Globus pallidus (tissue), 1 donor: ENCODE measurements at regions not wholly inside any gene's neighbourhood (a gene's known extent, or its start where the extent isn't known, plus 50 kb on each side); places are given as distances from the start of the nearest gene placed in this dataset.
"Not testable (repeated sequence)": the region's sequence is repeated elsewhere in the genome, so short reads cannot be mapped to it uniquely, and the experiment has no call there.

ENCODE experiments used
- DNase-seq: peaks from one replicate; pipeline ENCODE4 v3.0.0-alpha.2; 2015; ENCODE audit warnings: low spot score

DNA sequence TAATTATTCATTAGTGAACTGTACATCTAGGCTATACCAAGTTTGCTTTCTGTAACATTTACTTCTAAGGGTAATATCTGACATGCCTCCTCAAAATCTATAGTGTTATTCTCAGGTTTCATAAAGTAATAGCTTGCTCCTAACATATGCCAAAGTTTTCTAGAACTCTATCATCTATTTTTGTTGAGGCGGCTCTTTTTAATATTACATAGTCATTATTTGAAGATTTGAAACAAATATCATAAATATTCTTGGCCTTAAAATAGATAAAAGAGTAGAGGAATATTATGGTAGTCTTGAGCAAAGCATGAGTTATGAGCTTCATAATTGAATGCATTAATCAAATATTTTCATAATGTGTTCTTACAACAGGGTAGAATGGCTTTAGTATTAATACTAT is 327.2 kb upstream of the KCND2 start:
- DNase-seq = no peak

DNA sequence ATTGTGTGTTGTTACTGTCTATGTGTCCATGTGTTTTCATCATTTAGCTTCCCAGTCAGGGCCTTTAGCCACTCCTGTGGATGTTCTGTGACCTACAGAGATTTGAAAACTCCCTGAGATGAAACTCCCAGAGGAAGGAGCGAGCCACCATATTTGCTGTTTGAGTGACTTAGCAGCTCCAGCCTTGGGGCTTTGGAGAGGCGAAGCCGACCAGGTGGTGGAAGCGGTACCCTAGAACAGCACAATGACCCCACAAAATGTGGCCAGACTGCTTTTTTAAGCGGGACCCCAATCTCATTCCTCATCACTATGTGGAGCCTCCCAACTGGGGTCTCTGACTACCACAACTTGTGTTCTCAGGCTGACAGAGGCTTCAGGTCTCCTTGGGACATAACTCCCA is 323.9 kb upstream of the KCND2 start:
- no peak for DNase-seq

- DNase-seq = not testable (repeated sequence)
Measured at GRCh38 chr7:119950390-119951041, 322.5 kb upstream of the KCND2 start.

DNA sequence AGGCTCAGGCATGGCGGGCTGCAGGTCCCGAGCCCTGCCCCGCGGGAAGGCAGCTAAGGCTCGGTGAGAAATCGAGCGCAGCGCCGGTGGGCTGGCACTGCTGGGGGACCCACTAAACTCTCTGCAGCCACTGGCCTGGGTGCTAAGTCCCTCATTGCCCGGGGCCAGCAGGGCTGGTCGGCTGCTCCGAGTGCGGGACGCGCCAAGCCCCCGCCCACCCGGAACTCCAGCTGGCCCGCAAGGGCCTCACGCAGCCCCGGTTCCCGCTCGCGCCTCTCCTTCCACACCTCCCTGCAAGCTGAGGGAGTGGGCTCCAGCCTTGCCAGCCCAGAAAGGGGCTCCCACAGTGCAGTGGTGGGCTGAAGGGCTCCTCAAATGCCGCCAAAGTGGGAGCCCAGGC is 321.4 kb upstream of the KCND2 start:
- not testable (repeated sequence) for DNase-seq

GRCh38 chr7:119957335-119957734 is 315.6 kb upstream of the KCND2 start:
- no peak for DNase-seq

DNA sequence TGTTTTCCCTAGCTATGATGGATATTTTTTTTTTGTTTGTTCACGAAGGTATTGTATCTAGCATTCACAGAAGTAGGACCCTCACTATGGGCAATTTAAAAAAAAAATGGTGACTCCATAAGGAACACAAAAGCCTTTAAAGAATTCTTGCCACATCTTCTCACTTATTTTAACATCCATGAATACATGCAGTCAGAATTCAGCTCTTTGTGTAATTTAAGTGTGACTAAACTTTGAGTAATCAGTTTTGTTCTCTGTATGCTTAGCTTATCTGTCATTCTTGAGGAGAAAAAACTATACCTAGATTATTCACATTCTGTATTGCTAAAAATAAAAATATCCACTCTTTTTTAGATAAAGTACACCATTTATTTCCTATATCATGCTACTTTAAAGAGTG is 313.2 kb upstream of the KCND2 start:
- no peak for DNase-seq

DNA sequence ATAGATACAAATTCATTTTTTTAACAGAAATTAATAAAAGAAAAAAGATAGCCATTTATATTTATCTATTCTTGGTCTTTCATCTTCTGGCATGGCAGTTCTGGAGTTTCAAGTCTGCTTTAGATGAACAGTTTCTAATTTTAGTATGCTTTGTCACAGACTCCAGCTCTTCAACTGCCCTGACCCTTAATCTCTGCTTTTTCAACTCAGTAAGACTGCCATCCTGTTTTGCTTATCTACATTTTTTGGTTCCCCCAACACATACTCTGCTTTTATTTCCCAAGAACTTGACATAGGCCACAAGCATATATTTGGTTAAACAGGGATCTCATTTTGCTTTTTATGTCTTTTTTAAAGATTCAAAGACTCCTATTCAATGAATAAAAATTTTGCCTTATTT is 309.3 kb upstream of the KCND2 start:
- DNase-seq = no peak

DNA sequence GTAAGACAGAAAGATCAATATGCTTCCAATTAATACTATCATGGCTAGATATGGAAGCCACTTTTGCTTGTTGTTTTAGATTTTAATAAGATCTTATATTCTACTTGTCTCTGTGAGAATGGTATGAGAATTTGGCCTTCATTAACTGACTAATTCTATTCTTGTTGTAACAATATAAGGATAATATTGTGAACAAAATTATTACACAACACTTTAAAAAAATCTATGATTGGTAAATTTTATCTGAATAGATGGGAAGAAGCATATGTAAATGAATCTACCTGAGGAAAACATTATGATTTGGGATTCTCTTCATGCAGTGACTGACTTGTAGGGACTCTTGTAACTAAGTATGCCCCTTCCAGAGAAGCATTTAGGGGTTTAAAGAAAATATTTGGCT is 308.9 kb upstream of the KCND2 start:
- no peak for DNase-seq

DNA sequence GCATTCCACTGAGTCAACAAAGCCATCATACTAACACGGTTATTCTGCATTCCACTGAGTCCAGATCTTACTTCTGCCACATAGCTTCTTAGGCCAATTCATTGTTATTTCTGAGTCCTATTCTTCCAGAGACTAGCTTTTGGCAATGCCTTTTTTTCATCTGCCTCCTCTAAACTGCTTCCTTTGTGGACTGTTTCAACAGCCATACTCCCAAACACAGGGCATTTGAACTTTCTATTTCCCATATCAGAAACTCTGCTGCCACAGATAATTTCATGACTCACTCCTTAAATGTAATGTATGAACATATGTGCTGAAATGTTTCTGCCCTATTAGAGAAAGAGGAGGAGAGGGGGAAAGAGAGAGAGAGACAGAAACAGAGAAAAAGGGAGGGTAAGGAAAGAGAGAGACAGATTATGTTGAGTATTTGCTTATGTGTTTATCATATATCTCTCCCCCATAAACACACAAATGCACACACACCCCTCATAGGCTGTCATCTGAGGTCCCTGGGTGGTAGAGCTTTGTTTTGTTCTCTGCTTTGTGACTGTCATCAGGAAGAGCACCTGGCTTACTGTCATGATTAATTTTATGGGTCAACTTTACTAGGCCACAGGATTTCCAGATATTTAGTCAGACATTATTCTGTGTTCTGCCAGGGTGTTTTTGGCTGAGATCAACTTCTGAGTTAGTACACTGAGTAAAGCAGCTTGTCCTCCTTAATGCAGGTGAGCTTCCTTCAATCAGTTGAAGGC is 308.0 kb upstream of the KCND2 start:
- DNase-seq = no peak

GRCh38 chr7:119967221-119967620 is 305.8 kb upstream of the KCND2 start:
- DNase-seq = no peak

DNA sequence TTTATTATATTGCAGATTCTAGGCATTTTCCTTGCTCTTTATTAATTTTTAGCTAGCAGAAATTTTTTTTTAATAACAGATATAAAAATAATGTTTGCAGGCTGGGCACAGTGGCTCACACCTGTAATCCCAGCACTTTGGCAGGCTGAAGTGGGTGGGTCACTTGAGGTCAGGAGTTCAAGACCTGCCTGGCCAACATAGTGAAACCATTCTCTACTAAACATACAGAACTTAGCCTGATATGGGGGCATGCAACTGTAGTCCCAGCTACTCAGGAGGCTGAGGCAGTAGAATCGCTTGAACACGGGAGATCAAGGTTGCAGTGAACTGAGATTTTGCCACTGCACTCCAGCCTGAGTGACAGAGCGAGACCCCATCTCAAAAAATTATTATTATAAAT is 304.6 kb upstream of the KCND2 start:
- DNase-seq = not testable (repeated sequence)

DNA sequence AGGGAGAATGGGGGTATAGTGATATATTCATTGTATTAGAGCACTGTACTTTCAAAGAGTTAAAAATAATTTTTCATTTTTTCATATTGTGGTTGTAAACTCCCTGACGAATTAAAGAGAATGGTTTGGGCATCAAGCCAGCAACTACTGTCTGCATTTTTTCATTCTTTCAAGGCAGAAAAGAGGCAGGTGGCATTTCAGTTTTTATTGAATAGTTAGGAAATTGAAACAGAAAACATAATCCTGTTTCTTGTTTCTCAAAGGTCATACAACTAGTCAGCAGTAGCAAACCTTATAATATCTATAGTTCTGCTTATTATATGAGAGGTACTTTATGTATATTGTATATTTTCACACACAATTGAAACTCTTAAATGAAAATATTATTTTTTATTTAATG is 303.9 kb upstream of the KCND2 start:
- no peak for DNase-seq

DNA sequence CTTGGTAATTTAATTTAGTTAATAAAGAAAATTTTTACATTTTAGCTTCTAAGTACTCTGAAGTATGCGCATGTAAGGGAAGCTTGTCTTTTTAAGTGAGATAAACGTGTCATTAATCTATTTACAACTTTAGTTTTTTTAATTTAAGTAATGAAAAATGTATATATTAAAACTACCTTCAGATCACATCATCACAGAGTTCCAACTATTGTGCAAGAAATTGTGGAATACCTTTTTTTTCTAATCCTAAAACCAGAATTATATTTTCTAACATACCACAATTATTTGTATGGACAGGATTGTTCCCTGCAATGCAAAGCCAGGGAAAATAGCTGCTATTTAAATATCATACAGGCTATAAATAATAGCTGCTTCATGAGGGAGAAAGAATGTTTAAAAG is 303.2 kb upstream of the KCND2 start:
- DNase-seq = no peak

GRCh38 chr7:119974972-119975371 is 298.0 kb upstream of the KCND2 start:
- no peak for DNase-seq

DNA sequence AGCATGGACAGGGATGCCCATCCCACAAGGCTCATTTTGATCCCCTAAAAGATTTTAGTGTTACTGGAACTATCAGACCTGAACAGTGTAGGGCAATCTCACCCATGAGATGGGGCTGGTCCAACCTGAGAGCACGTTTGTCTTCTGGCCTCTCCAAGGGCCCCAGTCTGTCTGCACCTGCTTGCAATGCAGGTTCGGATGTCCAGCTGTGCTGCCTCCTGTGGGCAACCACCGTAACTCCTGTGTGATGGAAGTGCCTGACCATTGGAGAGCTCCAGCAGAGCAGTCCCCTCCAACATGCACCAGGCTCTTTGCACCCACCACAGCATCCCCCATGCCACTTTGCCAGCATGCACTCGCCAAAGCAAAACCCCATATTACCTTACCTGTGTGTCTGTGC is 290.1 kb upstream of the KCND2 start:
- DNase-seq = no peak

DNA sequence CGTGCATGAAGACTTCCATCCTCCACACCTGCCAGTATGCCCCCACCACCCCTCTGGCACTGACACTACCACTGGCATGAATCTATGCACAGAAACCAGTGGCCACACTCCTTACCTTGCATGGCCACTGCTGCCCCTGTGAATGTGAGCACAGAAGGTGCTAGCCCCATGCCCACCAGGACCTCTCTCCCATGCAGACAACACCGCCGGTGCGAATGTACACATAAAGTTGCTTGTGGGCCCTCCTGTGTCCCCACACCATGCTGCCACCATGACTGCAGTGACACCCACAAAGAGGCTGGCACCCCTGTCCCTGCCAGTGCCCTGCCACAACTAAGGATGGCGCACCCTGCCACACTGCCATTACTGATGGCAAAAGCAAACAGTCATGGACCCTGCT is 289.5 kb upstream of the KCND2 start:
- DNase-seq = no peak

- no peak for DNase-seq
Measured at GRCh38 chr7:119984247-119984646, 288.7 kb upstream of the KCND2 start.

DNA sequence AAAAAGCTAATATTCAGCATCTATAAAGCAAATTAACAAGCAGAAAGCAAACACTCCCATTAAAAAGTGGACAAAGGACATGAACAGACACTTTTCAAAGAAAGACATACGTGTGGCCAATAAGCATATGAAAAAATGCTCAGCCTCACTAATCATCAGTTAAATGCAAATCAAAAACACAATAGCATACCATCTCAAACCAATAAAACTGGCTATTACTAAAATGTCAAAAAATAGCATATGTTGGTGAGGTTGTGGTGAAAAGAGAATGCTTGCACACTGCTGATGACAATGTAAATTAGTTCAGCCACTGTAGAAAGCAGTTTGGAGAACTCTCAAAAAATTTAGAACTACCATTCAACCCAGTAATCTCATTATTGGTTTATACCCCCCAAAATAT is 284.6 kb upstream of the KCND2 start:
- DNase-seq = no peak

- no peak for DNase-seq
Measured at GRCh38 chr7:119994928-119995327, 278.0 kb upstream of the KCND2 start.

- DNase-seq = no peak
Measured at GRCh38 chr7:119996634-119997033, 276.3 kb upstream of the KCND2 start.

DNA sequence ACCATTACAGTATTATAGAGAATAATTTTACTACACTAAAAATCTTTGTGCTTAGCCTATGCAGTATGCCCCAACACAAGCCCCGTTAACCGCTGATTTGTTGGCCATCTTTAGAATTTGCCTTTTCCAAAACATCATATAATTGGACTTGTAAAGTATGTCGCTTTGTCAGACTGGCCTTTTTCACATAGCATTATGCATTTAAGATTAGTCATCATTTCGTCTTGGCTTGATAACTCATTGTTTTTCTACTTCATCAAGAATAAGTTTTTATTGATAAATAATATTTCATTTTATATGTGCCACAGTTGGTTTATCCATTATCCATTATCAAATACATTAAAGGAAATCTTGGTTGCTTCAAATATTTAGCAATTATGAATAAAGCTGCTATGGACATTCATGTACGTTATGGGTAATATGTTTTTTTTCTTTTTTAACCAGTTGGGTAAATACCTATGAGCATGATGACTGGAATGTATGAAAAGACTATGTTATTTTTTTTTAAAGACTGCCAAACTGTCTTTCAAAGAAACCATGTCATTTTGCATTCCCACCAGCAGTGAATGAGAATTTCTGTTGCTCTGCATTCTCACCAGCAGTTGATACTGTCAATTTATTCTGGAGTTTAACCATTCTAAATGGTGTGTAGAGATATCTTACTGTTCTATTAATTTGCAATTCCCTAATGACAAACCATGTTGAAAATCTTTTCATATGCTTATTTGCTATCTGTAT is 273.1 kb upstream of the KCND2 start:
- DNase-seq = no peak

DNA sequence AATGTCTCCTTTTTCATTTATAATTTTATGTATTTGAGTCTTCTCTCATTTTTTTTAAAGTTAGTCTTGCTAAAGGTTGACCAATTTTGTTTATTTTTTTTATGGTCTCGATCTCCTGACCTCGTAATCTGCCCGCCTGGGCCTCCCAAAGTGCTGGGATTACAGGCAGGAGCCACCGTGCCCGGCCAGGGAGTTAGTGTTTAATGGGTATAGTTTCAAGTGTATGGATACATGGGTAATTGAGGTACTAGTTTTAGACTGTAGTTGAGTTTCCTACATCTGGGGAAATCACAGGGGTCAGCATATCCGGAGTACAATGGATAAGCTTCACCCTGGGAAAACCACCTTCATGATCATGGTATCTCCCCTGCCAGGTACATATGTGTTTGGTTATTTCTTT is 267.3 kb upstream of the KCND2 start:
- no peak for DNase-seq

DNA sequence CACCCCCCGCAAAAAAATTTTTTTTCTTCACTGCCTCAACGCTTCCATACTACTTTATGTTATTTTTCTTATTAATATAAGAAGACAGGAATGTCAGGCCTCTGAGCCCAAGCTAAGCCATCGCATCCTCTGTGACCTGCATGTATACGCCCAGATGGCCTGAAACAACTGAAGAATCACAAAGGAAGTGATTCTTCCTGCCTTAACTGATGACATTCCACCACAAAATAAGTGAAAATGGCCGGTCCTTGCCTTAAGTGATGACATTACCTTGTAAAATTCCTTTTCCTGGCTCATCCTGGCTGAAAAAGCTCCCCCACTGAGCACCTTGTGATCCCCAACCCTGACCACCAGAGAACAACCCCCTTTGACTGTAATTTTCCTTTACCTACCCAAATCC is 258.7 kb upstream of the KCND2 start:
- not testable (repeated sequence) for DNase-seq
